NCI-H2227 treated with DMSO at 0.1 percent for 48 hours (cell line): ENCODE measurements at regions not wholly inside any gene's neighbourhood (a gene's known extent, or its start where the extent isn't known, plus 50 kb on each side); places are given as distances from the start of the nearest gene placed in this dataset.
A peak's percentile ranks its signal among the peaks of the same experiment; 100 is the strongest.

ENCODE experiments used
- DNase-seq: peaks from one replicate; lab custom pipeline; 2025; lab: John Stamatoyannopoulos, UW

- no peak for DNase-seq
Observed at GRCh38 chr9:93900971-93901861, 53.9 kb downstream of the BARX1 start.

DNA sequence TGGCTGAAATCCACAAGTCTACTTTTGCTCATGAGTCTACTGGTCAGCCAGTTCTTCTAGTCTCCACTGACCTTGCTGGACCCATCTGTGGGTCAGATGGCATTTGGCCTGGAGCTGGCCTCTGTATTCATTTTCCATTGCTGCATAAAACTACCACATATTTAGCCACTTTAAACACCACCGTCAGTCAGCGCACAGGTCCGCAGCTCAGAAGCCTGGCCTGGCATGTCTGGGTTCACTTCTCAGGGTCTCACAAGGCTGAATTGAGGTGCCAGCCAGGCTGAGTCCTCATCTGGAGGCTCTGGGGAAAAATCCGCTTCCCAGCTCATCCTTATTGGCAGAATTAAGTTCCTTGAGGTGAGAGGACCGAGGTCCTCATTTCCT, 54.7 kb downstream of the BARX1 start:
- DNase-seq, result no peak

GRCh38 chr9:93899609-93900435, 55.3 kb downstream of the BARX1 start:
- no peak for DNase-seq

GRCh38 chr9:93898502-93899426, 56.4 kb downstream of the BARX1 start:
- DNase-seq, result no peak

GRCh38 chr9:93898026-93898425, 57.1 kb downstream of the BARX1 start:
- no peak for DNase-seq

DNA sequence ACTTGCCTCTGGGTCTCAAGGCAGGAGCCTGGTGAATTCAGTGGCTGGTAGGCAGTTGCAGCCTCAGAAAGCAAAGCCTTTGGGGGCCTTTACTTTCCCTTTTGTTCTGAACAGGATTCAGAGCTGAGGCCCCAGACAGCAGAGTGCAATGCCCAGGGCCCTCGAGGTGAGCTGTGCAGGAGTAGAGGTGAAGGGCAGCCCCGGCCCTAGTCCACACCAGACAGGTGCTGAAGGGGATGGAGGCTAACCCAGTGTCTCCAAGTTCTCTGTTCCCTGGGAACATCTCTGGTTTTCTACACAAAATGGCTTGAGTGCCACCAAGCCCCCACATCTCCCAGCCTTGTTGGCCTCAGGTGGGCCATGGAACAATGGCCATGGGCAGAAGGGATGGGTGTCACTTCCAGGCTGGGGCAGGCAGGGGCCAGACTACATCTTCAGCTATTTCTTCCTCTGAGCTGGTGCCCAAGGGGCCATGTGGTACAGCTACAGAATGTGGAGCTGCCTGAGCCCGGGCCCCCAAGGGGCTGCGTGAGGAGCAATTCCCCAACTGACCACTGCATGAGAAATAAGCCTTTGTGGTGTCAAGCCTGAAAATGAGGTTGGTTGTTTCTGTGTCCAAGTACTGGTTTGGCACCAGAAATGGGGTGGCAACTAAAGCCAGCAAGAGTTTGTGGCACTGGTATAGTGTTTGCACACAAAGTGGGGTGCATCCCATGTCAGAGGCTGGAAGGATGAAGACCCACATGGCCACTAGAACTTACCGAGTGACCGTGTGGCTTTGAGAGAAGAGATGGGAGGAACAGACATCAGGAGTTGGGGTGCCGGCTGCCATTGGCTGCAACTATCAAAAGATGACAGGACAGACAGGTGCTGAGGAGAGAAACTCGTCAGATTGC, 57.8 kb downstream of the BARX1 start:
- no peak for DNase-seq

- DNase-seq, result no peak
Observed at GRCh38 chr9:93896496-93897033, 58.6 kb downstream of the BARX1 start.

- DNase-seq, result no peak
Observed at GRCh38 chr9:93896093-93896492, 59.1 kb downstream of the BARX1 start.

GRCh38 chr9:93895535-93895934, 59.6 kb downstream of the BARX1 start:
- no peak for DNase-seq

- no peak for DNase-seq
Observed at GRCh38 chr9:93894691-93895079, 60.5 kb downstream of the BARX1 start.

DNA sequence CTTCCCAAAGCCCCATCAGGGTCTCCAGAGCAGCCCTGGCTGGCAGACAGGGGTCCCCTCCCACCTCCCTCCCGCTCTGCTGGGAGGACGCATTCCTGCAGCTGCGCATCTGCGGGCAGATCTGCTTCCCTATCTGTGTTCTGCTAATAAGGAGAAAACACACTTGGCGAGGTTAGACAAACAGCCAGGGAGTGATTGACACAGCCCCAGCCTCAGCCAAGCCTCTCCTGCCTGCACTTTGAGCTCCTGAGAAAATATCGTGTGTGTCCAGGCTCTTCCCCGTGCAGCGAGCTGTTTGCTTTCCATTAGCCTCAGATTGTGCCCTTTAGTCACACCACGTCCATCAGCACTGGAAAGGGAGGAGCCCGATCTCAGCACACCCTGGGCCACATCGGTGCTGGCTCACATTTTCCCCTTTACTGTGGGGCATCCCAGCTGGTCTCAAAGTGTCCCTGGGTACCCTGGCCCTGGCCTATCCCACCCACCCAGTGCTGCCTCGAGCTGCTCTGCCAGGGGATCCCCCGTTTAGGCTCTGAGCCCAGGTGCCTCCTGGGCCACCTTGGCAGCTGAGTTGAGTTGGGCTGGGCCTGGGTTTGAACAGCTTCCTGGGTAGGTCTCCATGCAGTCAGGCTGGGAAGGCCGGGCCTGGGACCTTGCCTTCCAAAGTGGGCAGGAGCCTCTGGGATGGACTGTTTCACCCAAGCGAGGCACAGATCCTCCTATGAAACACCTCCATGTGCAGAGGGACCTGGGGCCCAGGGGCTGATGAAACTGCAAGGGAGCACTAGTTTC, 61.1 kb downstream of the BARX1 start:
- DNase-seq, result no peak

DNA sequence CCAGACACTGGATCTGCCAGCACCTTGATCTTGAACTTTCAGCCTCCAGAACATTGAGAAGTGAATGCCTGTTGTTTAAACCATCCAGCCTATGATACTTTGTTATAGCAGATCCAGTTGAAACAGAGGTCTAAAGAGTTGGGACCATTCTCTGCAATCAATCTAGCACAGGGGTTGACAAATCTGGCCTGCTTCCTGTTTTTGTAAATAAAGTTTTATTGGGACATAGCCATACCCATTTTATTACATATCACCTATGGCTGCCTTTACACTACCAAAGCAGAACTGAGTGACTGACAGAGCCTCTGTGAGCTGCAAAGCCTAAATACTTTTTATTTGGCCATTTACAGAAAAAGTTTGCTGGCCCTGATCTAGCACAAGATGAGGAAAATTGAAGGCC, 62.0 kb downstream of the BARX1 start:
- no peak for DNase-seq

DNA sequence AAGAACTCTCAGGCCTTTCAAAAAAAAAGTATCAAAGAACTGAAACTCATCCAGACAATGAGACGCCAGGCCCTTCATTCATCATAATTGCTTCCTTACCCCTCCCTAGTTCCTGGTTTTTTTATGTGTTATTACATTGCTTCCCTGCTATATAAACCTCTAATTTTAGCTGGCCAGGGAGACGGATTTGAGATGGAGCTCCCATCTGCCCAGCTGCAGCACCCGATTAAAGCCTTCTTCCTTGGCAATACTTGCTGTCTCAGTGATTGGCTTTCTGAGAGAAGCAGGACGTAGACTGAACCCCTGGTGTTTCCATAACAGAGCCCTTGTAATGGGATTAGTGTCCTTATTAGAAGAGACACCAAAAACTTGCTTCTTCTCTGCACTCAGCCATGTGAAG, 62.4 kb downstream of the BARX1 start:
- no peak for DNase-seq

- no peak for DNase-seq
Observed at GRCh38 chr9:93891549-93892310, 63.4 kb downstream of the BARX1 start.

- DNase-seq, result no peak
Observed at GRCh38 chr9:93891050-93891449, 64.1 kb downstream of the BARX1 start.

DNA sequence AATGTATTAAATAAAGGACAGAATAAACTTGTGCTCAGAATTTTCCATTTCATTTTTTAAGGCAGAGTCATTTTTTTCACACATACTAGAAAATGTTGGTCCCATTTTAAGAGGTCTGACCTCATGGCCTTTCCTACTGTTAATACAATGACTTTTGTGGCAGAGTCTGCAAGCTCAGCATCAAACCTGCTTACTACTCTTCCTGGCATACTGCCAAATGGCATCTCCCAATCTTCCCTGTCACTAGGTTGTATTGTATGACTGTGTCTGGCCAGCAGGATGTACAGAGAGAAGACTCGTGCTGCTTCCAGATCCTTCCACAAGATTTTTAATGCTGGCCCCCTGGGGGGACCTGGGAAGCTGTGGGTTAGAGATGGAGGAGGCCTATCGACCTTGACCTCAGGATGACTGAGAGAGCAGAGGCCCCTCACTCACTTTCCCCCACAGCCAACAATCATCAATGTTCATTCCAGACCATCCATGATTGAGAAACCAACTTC, 64.7 kb downstream of the BARX1 start:
- peak; percentile 3 for DNase-seq

DNA sequence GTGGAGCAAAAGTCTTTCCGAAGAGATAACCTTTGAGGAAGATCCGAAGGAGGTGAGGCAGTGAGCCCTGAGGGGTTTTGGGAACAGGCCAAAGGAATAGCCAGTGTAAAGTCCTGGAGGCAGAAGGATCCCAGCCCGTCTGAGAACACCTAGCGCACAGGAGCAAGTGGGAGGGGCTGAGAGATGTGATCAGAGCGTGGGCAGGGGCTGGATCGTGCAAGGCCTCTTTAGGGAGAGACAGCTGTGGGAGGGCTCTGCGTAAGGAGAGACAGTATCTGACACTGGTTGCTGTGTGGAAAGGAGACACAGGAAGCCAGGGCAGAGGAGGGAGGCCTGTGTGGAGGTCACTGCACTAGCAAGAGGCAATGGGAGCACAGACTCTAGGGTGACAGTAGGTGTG, 68.2 kb downstream of the BARX1 start:
- no peak for DNase-seq

- DNase-seq, result no peak
Observed at GRCh38 chr9:93884808-93885207, 70.3 kb downstream of the BARX1 start.
